K562 (cell line): ENCODE measurements at regions not wholly inside any gene's neighbourhood (a gene's known extent, or its start where the extent isn't known, plus 50 kb on each side); places are given as distances from the start of the nearest gene placed in this dataset.

Experiments
- BRCA1 ChIP-seq, 2 experiments: fragments of 450-650 bp in 1 of 2; sonication (generic) in 1 of 2; formaldehyde crosslinking in 1 of 2; IDR thresholded peaks; 2 replicates each; pipeline versions ENCODE4 v1.5.0 to v1.6.1; 2017 to 2020; ENCODE audit warnings: mild to moderate bottlenecking in 1 of 2, missing genetic modification reagents in 1 of 2
- BRD9 ChIP-seq: fragments of 450-650 bp; IDR thresholded peaks from 2 replicates; pipeline ENCODE4 v1.6.1; 2018; ENCODE audit warnings: low read depth; ENCODE audit not compliant: partially characterized antibody
- FIP1L1 ChIP-seq: fragments of 200-400 bp; formaldehyde crosslinking; IDR thresholded peaks from 2 replicates; pipeline ENCODE4 v1.6.1; 2018; ENCODE audit warnings: mild to moderate bottlenecking, low read depth, low read length; ENCODE audit not compliant: poor library complexity, severe bottlenecking
- KDM2B ChIP-seq: fragments of 250-450 bp; sonication (Bioruptor Pico); IDR thresholded peaks from 2 replicates; pipeline ENCODE4 v1.8.0; 2021; ENCODE audit warnings: mild to moderate bottlenecking, moderate library complexity
- MAFK ChIP-seq: IDR thresholded peaks from 2 replicates; pipeline ENCODE4 v1.6.1; 2011; ENCODE audit warnings: low read length, improper control_type of control experiment
- MYC ChIP-seq, 2 experiments: fragments of 250-450 bp in 1 of 2; sonication (Bioruptor Pico) in 1 of 2; IDR thresholded peaks; 2 replicates each; pipeline versions ENCODE4 v1.5.1 to v1.6.1; 2012 to 2021; ENCODE audit warnings: low read depth in 2 of 2, borderline replicate concordance in 1 of 2, improper control_type of control experiment in 1 of 2, low read length in 1 of 2, mild to moderate bottlenecking in 1 of 2, moderate library complexity in 1 of 2
- SMARCA4 ChIP-seq: fragments of 450-650 bp; IDR thresholded peaks from 2 replicates; pipeline ENCODE4 v1.6.1; 2016
- SRSF9 ChIP-seq: fragments of 200-400 bp; formaldehyde crosslinking; IDR thresholded peaks from 2 replicates; pipeline ENCODE4 v1.6.1; 2017; ENCODE audit warnings: low read depth, low read length, borderline replicate concordance
- STAT6 ChIP-seq: sonication (generic); formaldehyde crosslinking; IDR thresholded peaks from 2 replicates; pipeline ENCODE4 v1.8.1; 2023; ENCODE audit warnings: mild to moderate bottlenecking, missing genetic modification reagents
- ZNF830 ChIP-seq: fragments of 250-450 bp; sonication (Bioruptor Pico); IDR thresholded peaks from 2 replicates; pipeline ENCODE4 v1.5.0; 2021; ENCODE audit warnings: mild to moderate bottlenecking
- ZZZ3 ChIP-seq: fragments of 450-650 bp; IDR thresholded peaks from 2 replicates; pipeline ENCODE4 v1.6.1; 2016; ENCODE audit warnings: antibody characterized with exemption, mild to moderate bottlenecking, moderate library complexity
- TF ChIP-seq, protein P1 (sequence below): conservative IDR thresholded peaks from 2 replicates; pipeline ENCODE4 v1.6.1; 2011; ENCODE audit warnings: low read depth, mild to moderate bottlenecking, low read length; ENCODE audit not compliant: control insufficient read depth
- TF ChIP-seq, protein P2 (sequence below): fragments of 250-450 bp; sonication (Bioruptor Pico); IDR thresholded peaks from 2 replicates; pipeline ENCODE4 v1.5.0; 2021; ENCODE audit warnings: mild to moderate bottlenecking, borderline replicate concordance

- TF ChIP-seq, protein P1, sequence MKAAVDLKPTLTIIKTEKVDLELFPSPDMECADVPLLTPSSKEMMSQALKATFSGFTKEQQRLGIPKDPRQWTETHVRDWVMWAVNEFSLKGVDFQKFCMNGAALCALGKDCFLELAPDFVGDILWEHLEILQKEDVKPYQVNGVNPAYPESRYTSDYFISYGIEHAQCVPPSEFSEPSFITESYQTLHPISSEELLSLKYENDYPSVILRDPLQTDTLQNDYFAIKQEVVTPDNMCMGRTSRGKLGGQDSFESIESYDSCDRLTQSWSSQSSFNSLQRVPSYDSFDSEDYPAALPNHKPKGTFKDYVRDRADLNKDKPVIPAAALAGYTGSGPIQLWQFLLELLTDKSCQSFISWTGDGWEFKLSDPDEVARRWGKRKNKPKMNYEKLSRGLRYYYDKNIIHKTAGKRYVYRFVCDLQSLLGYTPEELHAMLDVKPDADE, result no peak
- TF ChIP-seq ZNF830 (no peak), SMARCA4 (peak; percentile 76), MYC (IDR thresholded peaks at IDR 0.05; ENCODE audit: low read depth, low read length) (no peak), MYC (CRISPR knock-in tag; IDR thresholded peaks at IDR 0.05; ENCODE audit: borderline replicate concordance, low read depth) (no peak), BRD9 (no peak), BRCA1 (IDR thresholded peaks at IDR 0.05) (no peak), BRCA1 (CRISPR knock-in tag; IDR thresholded peaks at IDR 0.05) (no peak), FIP1L1 (no peak), SRSF9 (no peak), KDM2B (CRISPR knock-in tag) (no peak), STAT6 (CRISPR knock-in tag) (no peak), MAFK (0 out of 2 replicates have a peak, but pooled peaks have one; percentile 29), ZZZ3 (no peak)
- TF ChIP-seq, protein P2, sequence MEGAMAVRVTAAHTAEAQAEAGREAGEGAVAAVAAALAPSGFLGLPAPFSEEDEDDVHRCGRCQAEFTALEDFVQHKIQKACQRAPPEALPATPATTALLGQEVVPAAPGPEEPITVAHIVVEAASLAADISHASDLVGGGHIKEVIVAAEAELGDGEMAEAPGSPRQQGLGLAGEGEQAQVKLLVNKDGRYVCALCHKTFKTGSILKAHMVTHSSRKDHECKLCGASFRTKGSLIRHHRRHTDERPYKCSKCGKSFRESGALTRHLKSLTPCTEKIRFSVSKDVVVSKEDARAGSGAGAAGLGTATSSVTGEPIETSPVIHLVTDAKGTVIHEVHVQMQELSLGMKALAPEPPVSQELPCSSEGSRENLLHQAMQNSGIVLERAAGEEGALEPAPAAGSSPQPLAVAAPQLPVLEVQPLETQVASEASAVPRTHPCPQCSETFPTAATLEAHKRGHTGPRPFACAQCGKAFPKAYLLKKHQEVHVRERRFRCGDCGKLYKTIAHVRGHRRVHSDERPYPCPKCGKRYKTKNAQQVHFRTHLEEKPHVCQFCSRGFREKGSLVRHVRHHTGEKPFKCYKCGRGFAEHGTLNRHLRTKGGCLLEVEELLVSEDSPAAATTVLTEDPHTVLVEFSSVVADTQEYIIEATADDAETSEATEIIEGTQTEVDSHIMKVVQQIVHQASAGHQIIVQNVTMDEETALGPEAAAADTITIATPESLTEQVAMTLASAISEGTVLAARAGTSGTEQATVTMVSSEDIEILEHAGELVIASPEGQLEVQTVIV (CRISPR knock-in tag), result no peak
These were observed 73.4 kb upstream of the EEA1 start (continued) for GRCh38 chr12:93002293-93003054.
